ENCODE measurements at regions not wholly inside any gene's neighbourhood (a gene's known extent, or its start where the extent isn't known, plus 50 kb on each side); places are given as distances from the start of the nearest gene placed in this dataset.

- Histone ChIP-seq H3K27ac (no peak overlapping the region), H3K9me3 (ENCODE audit: insufficient read depth, low read depth) (no peaks in the 10 kb centered on the region), H3K4me3 (no peak overlapping the region), H2AFZ (no peak overlapping the region), H3K79me2 (ENCODE audit: low read depth) (no peaks in the 10 kb centered on the region), H3K36me3 (ENCODE audit: low read depth) (no peaks in the 10 kb centered on the region), H3K4me2 (no peak overlapping the region), H4K20me1 (ENCODE audit: insufficient read depth) (no peaks in the 10 kb centered on the region), H3K27me3 (ENCODE audit: insufficient read depth, low read depth) (no peaks in the 10 kb centered on the region), H3F3A (ENCODE audit: insufficient read depth, low read depth) (no peaks in the 10 kb centered on the region), H3K4me1 (replicated peaks; ENCODE audit: insufficient read depth) (no peaks in the 10 kb centered on the region), H3K9me2 (ENCODE audit: insufficient read depth) (no peaks in the 10 kb centered on the region)
- no TSS peak for BruUV-seq (replicated peaks)
- intact Hi-C loops (cut with micrococcal nuclease; ENCODE audit: unreplicated experiment): no loop called here
- CTCF ChIA-PET: no interaction called here
- no peak for TF ChIP-seq EZH2 (IDR thresholded peaks at IDR 0.05; ENCODE audit: low read depth)
- TF ChIP-seq CTCF (conservative IDR thresholded peaks at IDR 0.05): no peak
- DNase-seq: no peak
- POLR2A ChIA-PET (ENCODE audit: unreplicated experiment): no interaction called here
These were observed 52.7 kb upstream of the CMC1 start for GRCh38 chr3:28188686-28189085.

GRCh38 chr3:28191363-28191762, 50.1 kb upstream of the CMC1 start:
- Histone ChIP-seq H3K36me3 (ENCODE audit: low read depth) (no peaks in the 10 kb centered on the region), H3K27me3 (ENCODE audit: insufficient read depth, low read depth) (no peaks in the 10 kb centered on the region), H3K9me2 (ENCODE audit: insufficient read depth) (no peaks in the 10 kb centered on the region), H3K27ac (no peak overlapping the region), H3K9me3 (ENCODE audit: insufficient read depth, low read depth) (no peaks in the 10 kb centered on the region), H2AFZ (no peak overlapping the region), H3K4me1 (replicated peaks; ENCODE audit: insufficient read depth) (no peaks in the 10 kb centered on the region), H3K79me2 (ENCODE audit: low read depth) (no peaks in the 10 kb centered on the region), H3K4me3 (no peak overlapping the region), H3K4me2 (no peak overlapping the region), H4K20me1 (ENCODE audit: insufficient read depth) (no peaks in the 10 kb centered on the region), H3F3A (ENCODE audit: insufficient read depth, low read depth) (no peaks in the 10 kb centered on the region)
- no TSS peak for BruUV-seq (replicated peaks)
- CTCF ChIA-PET: no interaction called here
- no peak for DNase-seq
- TF ChIP-seq CTCF (conservative IDR thresholded peaks at IDR 0.05): no peak
- POLR2A ChIA-PET (ENCODE audit: unreplicated experiment): no interaction called here
- intact Hi-C loops (cut with micrococcal nuclease; ENCODE audit: unreplicated experiment): no loop called here
